Gastroesophageal sphincter (tissue), 3 donors: ENCODE measurements at regions not wholly inside any gene's neighbourhood (a gene's known extent, or its start where the extent isn't known, plus 50 kb on each side); places are given as distances from the start of the nearest gene placed in this dataset.

ENCODE experiments used
- EP300 ChIP-seq: sonication (generic); formaldehyde crosslinking; IDR thresholded peaks from one replicate; pipeline ENCODE4 v1.6.1; 2017; ENCODE audit warnings: antibody characterized with exemption, mild to moderate bottlenecking
- POLR2A ChIP-seq, 2 donors: fragments of 450-650 bp; IDR thresholded peaks; one replicate each; pipeline ENCODE4 v1.6.1; 2017; ENCODE audit warnings: antibody characterized with exemption in 2 of 2, mild to moderate bottlenecking in 2 of 2, moderate library complexity in 1 of 2
- POLR2AphosphoS5 ChIP-seq: sonication (generic); formaldehyde crosslinking; IDR thresholded peaks from one replicate; pipeline ENCODE4 v1.6.1; 2017; ENCODE audit warnings: antibody characterized with exemption
- TF ChIP-seq, protein P1 (sequence below), 4 experiments: fragments of 200-600 bp in 2 of 4; fragments of 450-650 bp in 2 of 4; sonication (generic) in 1 of 4; IDR thresholded peaks; one replicate each; pipeline ENCODE4 v1.5.1; 2017 to 2019; ENCODE audit warnings: antibody characterized with exemption in 4 of 4, mild to moderate bottlenecking in 2 of 4, moderate library complexity in 2 of 4

DNA sequence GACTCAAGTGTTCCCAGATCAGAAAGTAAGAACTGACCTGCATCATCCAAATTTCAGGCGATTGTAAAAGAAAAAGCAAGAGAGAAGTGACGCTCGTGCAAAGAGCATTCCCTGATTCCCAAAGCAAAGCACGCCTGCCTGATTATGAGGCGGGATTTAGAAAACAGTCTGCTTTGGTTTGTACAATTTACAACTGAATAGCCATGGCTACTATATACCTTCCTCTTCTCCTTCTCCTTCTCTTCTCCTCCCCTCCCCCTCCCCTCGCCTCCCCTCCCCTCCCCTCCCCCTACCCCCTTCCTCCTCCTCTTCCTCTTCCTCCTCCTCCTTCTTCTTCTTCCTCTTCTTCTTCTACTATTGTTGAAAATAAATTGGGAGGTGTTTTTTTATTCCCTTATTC, 782.9 kb downstream of the GALR1 start:
- TF ChIP-seq, protein P1, sequence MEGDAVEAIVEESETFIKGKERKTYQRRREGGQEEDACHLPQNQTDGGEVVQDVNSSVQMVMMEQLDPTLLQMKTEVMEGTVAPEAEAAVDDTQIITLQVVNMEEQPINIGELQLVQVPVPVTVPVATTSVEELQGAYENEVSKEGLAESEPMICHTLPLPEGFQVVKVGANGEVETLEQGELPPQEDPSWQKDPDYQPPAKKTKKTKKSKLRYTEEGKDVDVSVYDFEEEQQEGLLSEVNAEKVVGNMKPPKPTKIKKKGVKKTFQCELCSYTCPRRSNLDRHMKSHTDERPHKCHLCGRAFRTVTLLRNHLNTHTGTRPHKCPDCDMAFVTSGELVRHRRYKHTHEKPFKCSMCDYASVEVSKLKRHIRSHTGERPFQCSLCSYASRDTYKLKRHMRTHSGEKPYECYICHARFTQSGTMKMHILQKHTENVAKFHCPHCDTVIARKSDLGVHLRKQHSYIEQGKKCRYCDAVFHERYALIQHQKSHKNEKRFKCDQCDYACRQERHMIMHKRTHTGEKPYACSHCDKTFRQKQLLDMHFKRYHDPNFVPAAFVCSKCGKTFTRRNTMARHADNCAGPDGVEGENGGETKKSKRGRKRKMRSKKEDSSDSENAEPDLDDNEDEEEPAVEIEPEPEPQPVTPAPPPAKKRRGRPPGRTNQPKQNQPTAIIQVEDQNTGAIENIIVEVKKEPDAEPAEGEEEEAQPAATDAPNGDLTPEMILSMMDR (IDR thresholded peaks at IDR 0.05): no peak
- TF ChIP-seq POLR2AphosphoS5 (no peak), POLR2A (IDR thresholded peaks at IDR 0.05) (no peak), EP300 (no peak)
